Right lobe of liver (tissue), 4 donors: ENCODE measurements at regions not wholly inside any gene's neighbourhood (a gene's known extent, or its start where the extent isn't known, plus 50 kb on each side); places are given as distances from the start of the nearest gene placed in this dataset.

Experiments used
- POLR2A ChIP-seq: fragments of 450-650 bp; IDR thresholded peaks from one replicate; pipeline ENCODE4 v1.6.1; 2017; ENCODE audit warnings: antibody characterized with exemption, mild to moderate bottlenecking
- TF ChIP-seq, protein P1 (sequence below), 4 donors: fragments of 200-600 bp in 3 of 4; fragments of 450-650 bp in 1 of 4; IDR thresholded peaks; one replicate each; pipeline versions ENCODE4 v1.5.1 to v1.8.0; 2016 to 2022; ENCODE audit warnings: antibody characterized with exemption in 4 of 4, mild to moderate bottlenecking in 2 of 4
- donor health status: DM: no; HTN: no; CAD: no.
- donor health status: DM: no; HTN: no; CAD: no.
- donor health status: DM: no; HTN: yes; CAD: no.

- TF ChIP-seq, protein P1, sequence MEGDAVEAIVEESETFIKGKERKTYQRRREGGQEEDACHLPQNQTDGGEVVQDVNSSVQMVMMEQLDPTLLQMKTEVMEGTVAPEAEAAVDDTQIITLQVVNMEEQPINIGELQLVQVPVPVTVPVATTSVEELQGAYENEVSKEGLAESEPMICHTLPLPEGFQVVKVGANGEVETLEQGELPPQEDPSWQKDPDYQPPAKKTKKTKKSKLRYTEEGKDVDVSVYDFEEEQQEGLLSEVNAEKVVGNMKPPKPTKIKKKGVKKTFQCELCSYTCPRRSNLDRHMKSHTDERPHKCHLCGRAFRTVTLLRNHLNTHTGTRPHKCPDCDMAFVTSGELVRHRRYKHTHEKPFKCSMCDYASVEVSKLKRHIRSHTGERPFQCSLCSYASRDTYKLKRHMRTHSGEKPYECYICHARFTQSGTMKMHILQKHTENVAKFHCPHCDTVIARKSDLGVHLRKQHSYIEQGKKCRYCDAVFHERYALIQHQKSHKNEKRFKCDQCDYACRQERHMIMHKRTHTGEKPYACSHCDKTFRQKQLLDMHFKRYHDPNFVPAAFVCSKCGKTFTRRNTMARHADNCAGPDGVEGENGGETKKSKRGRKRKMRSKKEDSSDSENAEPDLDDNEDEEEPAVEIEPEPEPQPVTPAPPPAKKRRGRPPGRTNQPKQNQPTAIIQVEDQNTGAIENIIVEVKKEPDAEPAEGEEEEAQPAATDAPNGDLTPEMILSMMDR (IDR thresholded peaks at IDR 0.05): no peak
- TF ChIP-seq POLR2A: no peak
Observed at GRCh38 chr1:219113261-219113660, 60.4 kb upstream of the LYPLAL1 start.
